ENCODE measurements at regions not wholly inside any gene's neighbourhood (a gene's known extent, or its start where the extent isn't known, plus 50 kb on each side); places are given as distances from the start of the nearest gene placed in this dataset.
"Not testable (repeated sequence)": the region's sequence is repeated elsewhere in the genome, so short reads cannot be mapped to it uniquely, and the experiment has no call there.

GRCh38 chr4:110850461-110851442 lies 227.9 kb upstream of the PITX2 start:
- DNase-seq = no peak

GRCh38 chr4:110851989-110852388 lies 229.1 kb upstream of the PITX2 start:
- no peak for DNase-seq

- no peak for DNase-seq
These were observed 229.9 kb upstream of the PITX2 start for GRCh38 chr4:110852793-110853192.

GRCh38 chr4:110853242-110853641 lies 230.4 kb upstream of the PITX2 start:
- DNase-seq = no peak

GRCh38 chr4:110854021-110854678 lies 231.3 kb upstream of the PITX2 start:
- no peak for DNase-seq

GRCh38 chr4:110860125-110860524 lies 237.2 kb upstream of the PITX2 start:
- no peak for DNase-seq

GRCh38 chr4:110860901-110861300 lies 238.0 kb upstream of the PITX2 start:
- no peak for DNase-seq

GRCh38 chr4:110865611-110866259 lies 242.9 kb upstream of the PITX2 start:
- no peak for DNase-seq

- no peak for DNase-seq
These were observed 244.5 kb upstream of the PITX2 start for GRCh38 chr4:110867251-110867960.

- no peak for DNase-seq
These were observed 245.3 kb upstream of the PITX2 start for GRCh38 chr4:110867981-110868720.

- no peak for DNase-seq
These were observed 246.2 kb upstream of the PITX2 start for GRCh38 chr4:110869114-110869513.

- no peak for DNase-seq
These were observed 247.1 kb upstream of the PITX2 start for GRCh38 chr4:110869862-110870572.

GRCh38 chr4:110876214-110876613 lies 253.3 kb upstream of the PITX2 start:
- not testable (repeated sequence) for DNase-seq

- DNase-seq = no peak
These were observed 254.0 kb upstream of the PITX2 start for GRCh38 chr4:110876866-110877265.

- DNase-seq = no peak
These were observed 255.0 kb upstream of the PITX2 start for GRCh38 chr4:110877778-110878370.

- no peak for DNase-seq
These were observed 255.5 kb upstream of the PITX2 start for GRCh38 chr4:110878413-110878812.

- DNase-seq = no peak
These were observed 256.1 kb upstream of the PITX2 start for GRCh38 chr4:110878956-110879355.

GRCh38 chr4:110886270-110886669 lies 263.4 kb upstream of the PITX2 start:
- DNase-seq = no peak

- DNase-seq = no peak
These were observed 264.0 kb upstream of the PITX2 start for GRCh38 chr4:110886856-110887255.

- no peak for DNase-seq
These were observed 274.9 kb upstream of the PITX2 start for GRCh38 chr4:110897784-110898183.

- no peak for DNase-seq
These were observed 275.4 kb upstream of the PITX2 start for GRCh38 chr4:110898290-110898689.
